ENCODE measurements at regions not wholly inside any gene's neighbourhood (a gene's known extent, or its start where the extent isn't known, plus 50 kb on each side); places are given as distances from the start of the nearest gene placed in this dataset.
A peak's percentile ranks its signal among the peaks of the same experiment; 100 is the strongest.

GRCh38 chr2:5598156-5598555 is 94.0 kb upstream of the SOX11 start:
- no peak overlapping the region for H3K4me3 Mint-ChIP-seq
- H3K36me3 Mint-ChIP-seq = no peaks in the 10 kb centered on the region
- no peak overlapping the region for H3K27ac ChIP-seq
- no peak overlapping the region for H3K27ac Mint-ChIP-seq
- H3K79me2 ChIP-seq (ENCODE audit: low read depth) = no peaks in the 10 kb centered on the region
- no peak overlapping the region for H3K4me3 ChIP-seq
- no peaks in the 10 kb centered on the region for H3K9me3 ChIP-seq (ENCODE audit: low read depth)
- H3K4me1 Mint-ChIP-seq = peaks cover 2% of the 10 kb centered on the region
- no peaks in the 10 kb centered on the region for H3K4me1 ChIP-seq
- no peaks in the 10 kb centered on the region for H3K27me3 ChIP-seq
- no peak overlapping the region for H3K4me2 ChIP-seq
- no peaks in the 10 kb centered on the region for H3F3A ChIP-seq (ENCODE audit: low read depth)
- no peaks in the 10 kb centered on the region for H4K20me1 ChIP-seq (ENCODE audit: low read depth)
- H3K36me3 ChIP-seq = no peaks in the 10 kb centered on the region
- no peak for TF ChIP-seq EZH2phosphoT487 (IDR thresholded peaks at IDR 0.05)
- TF ChIP-seq EZH2 (IDR thresholded peaks at IDR 0.05) = no peak
- no peak for TF ChIP-seq CTCF (IDR thresholded peaks at IDR 0.05)
- no peaks in the 10 kb centered on the region for H3K27me3 Mint-ChIP-seq (ENCODE audit: insufficient read depth, low read depth)
- no peak for DNase-seq (ENCODE audit: low spot score)
- H2AFZ ChIP-seq (replicated peaks) = no peak overlapping the region
- H3K9me3 Mint-ChIP-seq = peaks cover 2% of the 10 kb centered on the region
- H3K9ac ChIP-seq = no peak overlapping the region

GRCh38 chr2:5609201-5609600 is 83.0 kb upstream of the SOX11 start:
- Histone ChIP-seq H3K4me2 (no peak overlapping the region), H3K27me3 (no peaks in the 10 kb centered on the region), H3K4me1 (peaks cover 10% of the 10 kb centered on the region), H3K27ac (no peak overlapping the region), H2AFZ (replicated peaks) (peak overlapping the region; percentile 94), H3K36me3 (no peaks in the 10 kb centered on the region), H3K9me3 (ENCODE audit: low read depth) (no peaks in the 10 kb centered on the region), H3K9ac (no peak overlapping the region), H4K20me1 (ENCODE audit: low read depth) (no peaks in the 10 kb centered on the region), H3K4me3 (no peak overlapping the region), H3F3A (ENCODE audit: low read depth) (no peaks in the 10 kb centered on the region), H3K79me2 (ENCODE audit: low read depth) (no peaks in the 10 kb centered on the region)
- Mint-ChIP-seq H3K4me1 (peaks cover 3% of the 10 kb centered on the region), H3K27ac (no peak overlapping the region), H3K9me3 (no peaks in the 10 kb centered on the region), H3K36me3 (no peaks in the 10 kb centered on the region), H3K4me3 (no peak overlapping the region), H3K27me3 (ENCODE audit: insufficient read depth, low read depth) (peaks cover 3% of the 10 kb centered on the region)
- no peak for TF ChIP-seq EZH2 (IDR thresholded peaks at IDR 0.05)
- no peak for TF ChIP-seq CTCF (IDR thresholded peaks at IDR 0.05)
- TF ChIP-seq EZH2phosphoT487 (IDR thresholded peaks at IDR 0.05) = no peak
- peak; percentile 39 for DNase-seq (ENCODE audit: low spot score)

- peaks cover 5% of the 10 kb centered on the region for H3K27me3 Mint-ChIP-seq (ENCODE audit: insufficient read depth, low read depth)
- Histone ChIP-seq H3F3A (ENCODE audit: low read depth) (no peaks in the 10 kb centered on the region), H3K36me3 (no peaks in the 10 kb centered on the region), H2AFZ (replicated peaks) (no peak overlapping the region), H3K9me3 (ENCODE audit: low read depth) (no peaks in the 10 kb centered on the region), H3K4me2 (no peak overlapping the region), H3K27ac (no peak overlapping the region), H3K9ac (no peak overlapping the region), H3K79me2 (ENCODE audit: low read depth) (no peaks in the 10 kb centered on the region), H3K27me3 (no peaks in the 10 kb centered on the region), H3K4me3 (no peak overlapping the region), H3K4me1 (peaks cover 10% of the 10 kb centered on the region), H4K20me1 (ENCODE audit: low read depth) (no peaks in the 10 kb centered on the region)
- no peaks in the 10 kb centered on the region for H3K9me3 Mint-ChIP-seq
- no peak for DNase-seq (ENCODE audit: low spot score)
- TF ChIP-seq EZH2 (IDR thresholded peaks at IDR 0.05) (no peak), EZH2phosphoT487 (IDR thresholded peaks at IDR 0.05) (no peak), CTCF (IDR thresholded peaks at IDR 0.05) (no peak)
- H3K27ac Mint-ChIP-seq = no peak overlapping the region
- H3K4me1 Mint-ChIP-seq = peaks cover 3% of the 10 kb centered on the region
- H3K36me3 Mint-ChIP-seq = no peaks in the 10 kb centered on the region
- no peak overlapping the region for H3K4me3 Mint-ChIP-seq
Measured at GRCh38 chr2:5612666-5613065, 79.5 kb upstream of the SOX11 start.

All from neural progenitor cell (in vitro differentiated cells).